ENCODE measurements at regions not wholly inside any gene's neighbourhood (a gene's known extent, or its start where the extent isn't known, plus 50 kb on each side); places are given as distances from the start of the nearest gene placed in this dataset.
A peak's percentile ranks its signal among the peaks of the same experiment; 100 is the strongest.

- ChIA-PET POLR2A (no interaction called here), SMC1A (ENCODE audit: uncharacterized antibody, unreplicated experiment) (interaction anchor here (1.0 kb wide), 1 partner anchor 8 kb away, joined by 3 read pairs; no protein-coding TSS in a partner anchor), RAD21 (ENCODE audit: unreplicated experiment) (no interaction called here), CTCF (interaction anchor here (1.1 kb wide), 1 partner anchor 161 kb away, joined by 4 read pairs; no protein-coding TSS in a partner anchor)
- in situ Hi-C loops (cut with MboI) (no loop called here), intact Hi-C loops (cut with micrococcal nuclease; ENCODE audit: unreplicated experiment) (no loop called here)
- 1% methylated on average over 4 of the region's 4 CpGs for WGBS (ENCODE audit: insufficient coverage, insufficient replicate concordance, low lambda C conversion rate, missing lambda C conversion rate)
- no peaks in the 10 kb centered on the region for H3K9me3 ChIP-seq (replicated peaks; ENCODE audit: control insufficient read depth, insufficient read depth, low read length)
- no peak overlapping the region for H3K9ac ChIP-seq (ENCODE audit: control insufficient read depth, insufficient read depth, low read length)
- no peaks in the 10 kb centered on the region for H3K79me2 ChIP-seq (ENCODE audit: control insufficient read depth, insufficient read depth, low read length)
- H3K27me3 ChIP-seq (replicated peaks in 1 of 2; ENCODE audit: control insufficient read depth in 2 of 2, insufficient read depth in 2 of 2, low read length in 1 of 2) = no peaks in the 10 kb centered on the region
- no peaks in the 10 kb centered on the region for H4K20me1 ChIP-seq (ENCODE audit: control insufficient read depth, insufficient read depth)
- H3K4me3 ChIP-seq = no peak overlapping the region
- FAIRE-seq (no peak), DNase-seq (ENCODE audit: low read depth, low spot score) (peak; percentile 5), ATAC-seq (peak; percentile 69)
- no peak overlapping the region for H3K4me2 ChIP-seq (ENCODE audit: control insufficient read depth, insufficient read depth)
- no peaks in the 10 kb centered on the region for H3K4me1 ChIP-seq (ENCODE audit: control insufficient read depth, insufficient read depth, low read length)
- TF ChIP-seq MEF2B (IDR thresholded peaks at IDR 0.05; ENCODE audit: partially characterized antibody, poor library complexity, severe bottlenecking) = peak; percentile 90
- no peak for TF ChIP-seq SREBF1 (IDR thresholded peaks at IDR 0.05; ENCODE audit: low read length)
- no peak overlapping the region for H2AFZ ChIP-seq (ENCODE audit: control insufficient read depth, low read depth, low read length)
- BruUV-seq (replicated peaks) = no TSS peak
- no peaks in the 10 kb centered on the region for H3K36me3 ChIP-seq (ENCODE audit: control insufficient read depth in 2 of 2, insufficient read depth in 2 of 2, low read length in 1 of 2)
- no peak overlapping the region for H3K27ac ChIP-seq (ENCODE audit: control insufficient read depth, insufficient read depth)
These were observed 202.1 kb upstream of the SMIM30 start for GRCh38 chr7:113320419-113320818.

GRCh38 chr7:113314594-113314993, 196.2 kb upstream of the SMIM30 start:
- intact Hi-C loops (cut with micrococcal nuclease; ENCODE audit: unreplicated experiment) = no loop called here
- WGBS (ENCODE audit: insufficient coverage, insufficient replicate concordance, low lambda C conversion rate, missing lambda C conversion rate) = 11% methylated on average over 2 of the region's 2 CpGs
- Histone ChIP-seq H3K36me3 (ENCODE audit: control insufficient read depth in 2 of 2, insufficient read depth in 2 of 2, low read length in 1 of 2) (no peaks in the 10 kb centered on the region), H3K79me2 (ENCODE audit: control insufficient read depth, insufficient read depth, low read length) (no peaks in the 10 kb centered on the region), H3K9ac (ENCODE audit: control insufficient read depth, insufficient read depth, low read length) (no peak overlapping the region), H3K9me3 (replicated peaks; ENCODE audit: control insufficient read depth, insufficient read depth, low read length) (no peaks in the 10 kb centered on the region), H3K27ac (ENCODE audit: control insufficient read depth, insufficient read depth) (no peak overlapping the region), H3K4me1 (ENCODE audit: control insufficient read depth, insufficient read depth, low read length) (no peaks in the 10 kb centered on the region), H4K20me1 (ENCODE audit: control insufficient read depth, insufficient read depth) (no peaks in the 10 kb centered on the region), H3K4me2 (ENCODE audit: control insufficient read depth, insufficient read depth) (no peak overlapping the region), H3K4me3 (no peak overlapping the region), H3K27me3 (replicated peaks in 1 of 2; ENCODE audit: control insufficient read depth in 2 of 2, insufficient read depth in 2 of 2, low read length in 1 of 2) (no peaks in the 10 kb centered on the region), H2AFZ (ENCODE audit: control insufficient read depth, low read depth, low read length) (no peak overlapping the region)
- TF ChIP-seq SPI1 (IDR thresholded peaks at IDR 0.05; ENCODE audit: borderline replicate concordance, insufficient read depth, low read depth, low read length) (no peak), JUND (IDR thresholded peaks at IDR 0.05; ENCODE audit: low read depth, low read length) (no peak), IKZF1 (conservative IDR thresholded peaks at IDR 0.05) (no peak), CBFB (IDR thresholded peaks at IDR 0.05; ENCODE audit: low read depth) (no peak), RB1 (IDR thresholded peaks at IDR 0.05; ENCODE audit: borderline replicate concordance) (no peak), CTCF (IDR thresholded peaks at IDR 0.05 in 2 of 3, conservative IDR thresholded peaks at IDR 0.05 in 1 of 3; ENCODE audit: control insufficient read depth in 2 of 3, extremely low read depth in 1 of 3, insufficient read depth in 1 of 3, low read depth in 3 of 3, low read length in 3 of 3) (no peak), SREBF1 (IDR thresholded peaks at IDR 0.05; ENCODE audit: low read length) (no peak), TCF12 (IDR thresholded peaks at IDR 0.05; ENCODE audit: low read depth, low read length) (no peak), ZNF622 (IDR thresholded peaks at IDR 0.05) (no peak), IRF5 (IDR thresholded peaks at IDR 0.05; ENCODE audit: borderline replicate concordance) (no peak), ETV6 (conservative IDR thresholded peaks at IDR 0.05 in 1 of 2, IDR thresholded peaks at IDR 0.05 in 1 of 2; ENCODE audit: borderline replicate concordance in 1 of 2, low read depth in 1 of 2) (no peak), MTA3 (IDR thresholded peaks at IDR 0.05; ENCODE audit: borderline replicate concordance, low read length) (no peak)
- in situ Hi-C loops (cut with MboI) = no loop called here
- no peak for FAIRE-seq
- ChIA-PET RAD21 (ENCODE audit: unreplicated experiment) (no interaction called here), SMC1A (ENCODE audit: uncharacterized antibody, unreplicated experiment) (interaction anchor here (0.7 kb wide), 1 partner anchor 8 kb away, joined by 3 read pairs; no protein-coding TSS in a partner anchor), CTCF (no interaction called here), POLR2A (no interaction called here)
- no TSS peak for BruUV-seq (replicated peaks)
- ATAC-seq = no peak
- DNase-seq (ENCODE audit: low read depth, low spot score) = no peak
